DMS153 treated with DMSO at 0.1 percent for 48 hours (cell line): ENCODE measurements at regions not wholly inside any gene's neighbourhood (a gene's known extent, or its start where the extent isn't known, plus 50 kb on each side); places are given as distances from the start of the nearest gene placed in this dataset.
A peak's percentile ranks its signal among the peaks of the same experiment; 100 is the strongest.

Source experiments
- DNase-seq: peaks from one replicate; lab custom pipeline; 2025; ENCODE audit not compliant: unreplicated experiment; lab: John Stamatoyannopoulos, UW

- DNase-seq, result no peak
These were observed 141.1 kb downstream of the SLC15A5 start for GRCh38 chr12:16136219-16136988.

DNA sequence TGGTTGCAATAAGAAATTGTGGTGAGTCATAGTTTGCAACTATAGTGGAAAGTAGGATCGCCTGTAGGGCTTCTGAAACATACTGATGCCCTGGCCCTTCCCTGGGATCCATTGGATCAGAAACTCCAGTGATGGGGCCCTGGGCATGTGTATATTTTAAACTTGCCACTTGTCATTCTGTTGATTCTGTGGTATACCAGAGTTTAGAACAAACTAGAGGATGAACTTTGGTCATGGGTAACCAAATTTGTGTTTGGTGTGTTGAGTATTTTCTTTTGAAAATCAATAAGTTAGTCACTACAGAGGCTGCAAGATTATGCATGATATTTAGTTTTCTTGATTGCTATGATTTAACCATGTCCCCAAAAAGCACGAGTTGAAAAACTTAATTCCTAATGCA lies 142.2 kb downstream of the SLC15A5 start:
- no peak for DNase-seq

DNA sequence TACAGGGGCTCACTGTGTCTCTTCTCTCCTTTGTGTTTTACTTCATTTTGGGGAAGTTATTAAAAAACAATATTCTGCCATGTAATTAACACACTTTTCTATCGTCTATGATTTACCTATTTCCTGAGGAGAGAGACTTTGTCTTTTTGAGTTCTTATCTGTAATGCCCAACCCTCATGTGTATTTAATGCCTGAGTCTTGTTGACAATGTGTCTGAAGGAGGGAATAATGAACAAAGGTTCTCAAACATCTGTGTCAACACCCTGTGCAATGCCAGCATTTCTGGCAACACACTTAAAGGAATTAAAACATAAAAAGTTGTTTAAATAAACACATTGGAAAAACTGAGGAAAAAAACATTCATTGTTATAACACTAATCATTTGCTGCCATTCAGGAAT lies 147.1 kb downstream of the SLC15A5 start:
- no peak for DNase-seq

- DNase-seq, result no peak
These were observed 155.5 kb downstream of the SLC15A5 start for GRCh38 chr12:16121953-16122352.

DNA sequence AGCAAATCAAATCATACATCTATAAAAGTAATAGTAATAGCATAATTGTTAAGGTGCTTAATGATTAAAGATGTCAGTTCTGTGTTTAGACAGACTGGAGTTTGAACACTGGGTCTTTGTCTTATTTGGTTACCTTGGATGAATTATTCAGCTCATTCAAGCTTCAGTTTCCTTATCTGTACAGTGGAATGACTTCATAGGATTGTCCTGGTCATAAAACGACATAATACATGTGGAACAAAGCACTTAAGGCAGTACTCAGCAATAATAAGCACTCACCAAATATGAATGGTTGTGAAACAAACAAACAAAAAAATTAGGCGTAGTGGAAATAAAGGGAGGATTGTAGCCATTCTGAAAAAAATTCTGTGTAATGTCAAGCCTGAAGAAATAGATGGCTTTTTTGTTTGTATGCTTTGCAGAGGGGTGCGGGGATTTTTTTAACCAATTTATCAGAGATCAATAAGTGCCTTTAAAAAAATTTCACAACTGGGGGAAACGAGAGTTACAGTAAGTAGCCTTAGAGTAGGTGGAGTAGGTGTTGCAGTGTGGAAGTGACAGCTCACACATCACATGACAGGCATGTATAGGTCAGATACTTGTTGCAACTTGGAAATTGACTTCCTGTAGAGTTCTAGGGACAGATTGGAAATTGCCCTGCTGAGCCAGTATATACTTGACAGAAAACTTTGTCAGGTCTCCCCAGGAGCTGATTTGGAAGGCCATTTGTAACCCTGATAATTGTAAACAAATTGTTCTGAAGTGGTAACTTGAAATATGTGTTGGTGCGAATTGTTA lies 157.7 kb downstream of the SLC15A5 start:
- DNase-seq, result no peak

GRCh38 chr12:16118586-16118985 lies 158.9 kb downstream of the SLC15A5 start:
- no peak for DNase-seq

GRCh38 chr12:16112612-16113560 lies 164.6 kb downstream of the SLC15A5 start:
- DNase-seq, result peak; percentile 57

DNA sequence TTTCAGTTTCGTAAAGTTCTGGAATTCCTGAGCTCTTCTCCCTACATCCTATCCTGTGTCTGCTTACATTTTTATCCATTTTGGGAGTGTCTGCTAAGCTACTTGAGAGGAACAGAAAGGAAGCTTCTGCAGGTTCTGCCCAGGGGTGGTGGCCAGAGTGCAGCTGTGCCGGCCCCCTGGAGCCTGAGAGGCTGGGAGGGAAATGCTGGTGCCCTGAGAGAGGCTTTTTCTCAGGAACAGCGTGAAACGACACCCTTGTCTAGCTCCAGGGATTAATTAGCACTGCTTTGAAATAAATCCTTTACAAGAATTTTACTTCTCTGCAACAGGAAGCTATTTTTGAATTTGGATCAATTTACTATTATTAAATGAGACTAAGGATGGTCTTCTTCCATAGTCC lies 165.4 kb downstream of the SLC15A5 start:
- DNase-seq, result no peak

- DNase-seq, result no peak
These were observed 166.9 kb downstream of the SLC15A5 start for GRCh38 chr12:16110596-16110995.

GRCh38 chr12:16103851-16104250 lies 173.6 kb downstream of the SLC15A5 start:
- DNase-seq, result no peak

DNA sequence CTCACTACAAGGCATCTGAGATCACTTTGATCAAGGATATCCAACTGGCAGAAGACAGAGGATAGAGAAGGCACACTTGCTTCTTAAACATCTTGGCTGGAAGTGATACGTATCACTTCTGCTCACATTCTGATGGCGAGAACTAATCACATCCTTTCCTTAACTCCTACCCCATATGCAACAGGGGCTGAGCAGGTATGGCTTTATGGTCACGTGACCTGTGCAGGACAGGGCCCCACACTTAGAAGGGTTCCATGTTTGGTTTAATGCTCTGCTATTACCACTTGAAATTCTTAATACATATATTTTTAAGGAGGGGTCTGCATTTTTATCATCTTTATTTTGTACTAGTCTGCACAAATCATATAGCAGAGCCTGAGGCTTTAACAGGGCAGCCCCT lies 177.3 kb downstream of the SLC15A5 start:
- no peak for DNase-seq

DNA sequence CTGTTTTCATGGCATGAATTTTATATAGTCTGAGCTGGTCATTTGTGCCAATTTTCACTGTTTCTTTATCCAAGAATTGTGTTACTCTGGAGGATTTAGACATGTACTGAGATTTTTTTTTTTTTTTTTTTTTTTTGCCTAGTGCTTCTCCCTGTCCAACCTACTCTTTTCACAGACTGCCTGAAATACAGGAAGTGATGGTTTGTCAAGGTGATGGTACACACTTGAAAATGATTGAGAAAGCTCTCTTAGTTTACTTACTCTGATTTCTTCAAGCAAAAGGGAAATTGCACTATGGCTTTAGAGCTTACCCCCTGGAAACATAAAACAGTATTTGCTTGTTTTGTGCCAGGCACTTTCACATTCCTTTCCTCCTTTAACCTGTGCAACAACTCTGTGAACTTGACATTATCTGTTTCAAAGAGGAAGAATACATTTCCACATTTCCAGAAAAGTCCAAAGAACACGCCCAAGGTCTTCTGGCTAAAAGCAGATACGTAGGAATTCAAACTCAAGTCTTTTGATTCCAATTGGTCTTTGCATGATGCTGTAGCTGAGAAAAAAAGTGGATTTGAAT lies 181.1 kb downstream of the SLC15A5 start:
- no peak for DNase-seq

GRCh38 chr12:16095531-16096110 lies 181.9 kb downstream of the SLC15A5 start:
- no peak for DNase-seq

- no peak for DNase-seq
These were observed 183.0 kb downstream of the SLC15A5 start for GRCh38 chr12:16094437-16094836.

DNA sequence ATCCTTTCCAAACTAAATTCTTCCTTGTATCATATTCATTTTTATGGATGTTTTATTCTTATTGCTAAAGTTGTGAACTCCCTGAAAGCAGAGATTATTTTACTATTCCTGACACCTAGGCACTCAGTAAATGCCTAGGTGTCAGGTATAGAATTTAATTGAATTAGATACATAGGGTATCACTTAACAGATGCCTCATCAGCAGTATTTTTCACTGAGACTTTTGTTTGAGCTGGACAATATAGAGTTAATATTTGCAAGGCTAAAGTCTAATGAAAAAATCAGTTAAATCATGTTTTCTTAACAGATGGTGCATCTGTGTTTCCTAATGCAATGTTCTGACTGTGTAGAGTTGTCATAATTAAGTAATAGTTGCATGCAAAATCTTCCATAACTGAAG lies 182.7 kb downstream of the DERA start:
- DNase-seq, result no peak

GRCh38 chr12:16090974-16091373 lies 179.8 kb downstream of the DERA start:
- DNase-seq, result no peak

GRCh38 chr12:16088421-16088820 lies 177.3 kb downstream of the DERA start:
- no peak for DNase-seq
